ENCODE measurements at regions not wholly inside any gene's neighbourhood (a gene's known extent, or its start where the extent isn't known, plus 50 kb on each side); places are given as distances from the start of the nearest gene placed in this dataset.

GRCh38 chr3:193831495-193832455 is 238.8 kb downstream of the OPA1 start:
- no peaks in the 10 kb centered on the region for H3K36me3 Mint-ChIP-seq
- peak overlapping the region; percentile 96 for H3K27ac Mint-ChIP-seq
- H3K4me3 Mint-ChIP-seq, result no peak overlapping the region

DNA sequence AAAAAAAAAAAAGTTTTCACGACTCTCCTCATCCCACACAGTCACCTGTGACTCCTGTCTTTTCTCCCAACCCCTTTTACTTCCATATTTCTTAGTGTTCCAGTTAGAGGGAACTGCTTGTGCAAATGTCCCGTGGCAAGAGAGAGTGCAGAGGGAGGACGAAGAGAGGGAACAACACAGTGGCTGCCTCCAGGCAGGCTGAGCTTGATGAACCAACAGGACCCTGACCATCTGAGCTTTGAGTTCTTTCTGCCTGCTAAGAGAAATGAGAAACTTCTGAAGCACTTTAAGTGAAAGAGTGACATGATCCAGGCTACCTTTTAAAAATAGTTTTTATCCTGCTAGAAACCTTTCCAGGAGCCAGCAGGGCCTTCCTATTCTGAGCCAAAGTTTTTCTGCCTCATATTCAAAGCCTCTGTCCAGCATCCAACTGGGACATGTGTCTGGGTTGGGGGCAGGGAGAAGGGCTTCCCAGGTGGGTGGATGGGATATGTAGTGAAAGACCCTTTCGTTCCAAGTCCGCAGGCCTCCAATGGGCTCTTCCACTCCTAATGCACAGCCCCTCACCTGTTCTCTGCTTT is 239.9 kb downstream of the OPA1 start:
- H3K9me3 Mint-ChIP-seq, result no peaks in the 10 kb centered on the region
- H3K27me3 Mint-ChIP-seq (ENCODE audit: low read depth), result no peaks in the 10 kb centered on the region
- no peak for DNase-seq (ENCODE audit: low spot score in 2 of 2, unreplicated experiment in 2 of 2)
- H3K27ac Mint-ChIP-seq, result no peak overlapping the region
- H3K36me3 Mint-ChIP-seq, result no peaks in the 10 kb centered on the region
- no peak overlapping the region for H3K4me3 Mint-ChIP-seq
- TF ChIP-seq, protein P1, sequence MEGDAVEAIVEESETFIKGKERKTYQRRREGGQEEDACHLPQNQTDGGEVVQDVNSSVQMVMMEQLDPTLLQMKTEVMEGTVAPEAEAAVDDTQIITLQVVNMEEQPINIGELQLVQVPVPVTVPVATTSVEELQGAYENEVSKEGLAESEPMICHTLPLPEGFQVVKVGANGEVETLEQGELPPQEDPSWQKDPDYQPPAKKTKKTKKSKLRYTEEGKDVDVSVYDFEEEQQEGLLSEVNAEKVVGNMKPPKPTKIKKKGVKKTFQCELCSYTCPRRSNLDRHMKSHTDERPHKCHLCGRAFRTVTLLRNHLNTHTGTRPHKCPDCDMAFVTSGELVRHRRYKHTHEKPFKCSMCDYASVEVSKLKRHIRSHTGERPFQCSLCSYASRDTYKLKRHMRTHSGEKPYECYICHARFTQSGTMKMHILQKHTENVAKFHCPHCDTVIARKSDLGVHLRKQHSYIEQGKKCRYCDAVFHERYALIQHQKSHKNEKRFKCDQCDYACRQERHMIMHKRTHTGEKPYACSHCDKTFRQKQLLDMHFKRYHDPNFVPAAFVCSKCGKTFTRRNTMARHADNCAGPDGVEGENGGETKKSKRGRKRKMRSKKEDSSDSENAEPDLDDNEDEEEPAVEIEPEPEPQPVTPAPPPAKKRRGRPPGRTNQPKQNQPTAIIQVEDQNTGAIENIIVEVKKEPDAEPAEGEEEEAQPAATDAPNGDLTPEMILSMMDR (IDR thresholded peaks at IDR 0.05; ENCODE audit: unreplicated experiment), result no peak
- peaks cover 47% of the 10 kb centered on the region for H3K4me1 Mint-ChIP-seq

More at GRCh38 chr3:193831495-193832455, 238.8 kb downstream of the OPA1 start:
- no peak for DNase-seq (ENCODE audit: low spot score in 2 of 2, unreplicated experiment in 2 of 2)
- Mint-ChIP-seq H3K9me3 (no peaks in the 10 kb centered on the region), H3K27me3 (ENCODE audit: low read depth) (no peaks in the 10 kb centered on the region), H3K4me1 (peaks cover 57% of the 10 kb centered on the region)
- TF ChIP-seq, protein P1 (IDR thresholded peaks at IDR 0.05; ENCODE audit: unreplicated experiment), result no peak

GRCh38 chr3:193833592-193833991 is 240.6 kb downstream of the OPA1 start:
- Mint-ChIP-seq H3K36me3 (no peaks in the 10 kb centered on the region), H3K4me1 (peaks cover 41% of the 10 kb centered on the region), H3K4me3 (no peak overlapping the region), H3K9me3 (no peaks in the 10 kb centered on the region), H3K27me3 (ENCODE audit: low read depth) (no peaks in the 10 kb centered on the region), H3K27ac (no peak overlapping the region)
- TF ChIP-seq, protein P1 (IDR thresholded peaks at IDR 0.05; ENCODE audit: unreplicated experiment), result no peak
- no peak for DNase-seq (ENCODE audit: low spot score in 2 of 2, unreplicated experiment in 2 of 2)

- no peak overlapping the region for H3K4me3 Mint-ChIP-seq
- DNase-seq (ENCODE audit: low spot score in 2 of 2, unreplicated experiment in 2 of 2), result no peak
These were observed 242.4 kb downstream of the OPA1 start for GRCh38 chr3:193835414-193835813.

DNA sequence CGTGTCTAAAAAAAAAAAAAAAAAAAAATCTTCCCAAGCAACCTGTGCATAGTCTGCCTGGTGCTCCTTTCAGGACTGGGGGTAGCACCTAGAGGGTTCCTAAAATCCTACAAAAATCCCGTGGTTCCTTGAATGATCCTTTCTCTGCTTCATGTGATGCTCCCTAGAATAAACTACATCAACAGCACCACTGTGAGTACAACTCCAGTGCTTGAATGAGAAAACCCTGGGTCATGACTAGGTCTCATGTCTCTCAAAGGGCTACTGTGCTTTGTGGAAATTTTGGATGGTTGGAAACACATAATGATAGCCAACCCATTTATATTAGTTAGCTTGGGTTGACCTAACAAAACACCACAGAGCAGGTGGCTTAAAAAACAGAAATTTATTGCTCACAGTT is 243.5 kb downstream of the OPA1 start:
- TF ChIP-seq, protein P1 (IDR thresholded peaks at IDR 0.05; ENCODE audit: unreplicated experiment), result no peak
- Mint-ChIP-seq H3K4me1 (peaks cover 13% of the 10 kb centered on the region), H3K27me3 (ENCODE audit: low read depth) (no peaks in the 10 kb centered on the region), H3K9me3 (no peaks in the 10 kb centered on the region), H3K4me3 (no peak overlapping the region), H3K27ac (no peak overlapping the region), H3K36me3 (no peaks in the 10 kb centered on the region)
- no peak for DNase-seq (ENCODE audit: low spot score in 2 of 2, unreplicated experiment in 2 of 2)

More at GRCh38 chr3:193835414-193835813, 242.4 kb downstream of the OPA1 start:
- Mint-ChIP-seq H3K27ac (no peak overlapping the region), H3K9me3 (no peaks in the 10 kb centered on the region), H3K4me1 (peaks cover 24% of the 10 kb centered on the region), H3K27me3 (ENCODE audit: low read depth) (no peaks in the 10 kb centered on the region), H3K36me3 (no peaks in the 10 kb centered on the region)
- TF ChIP-seq, protein P1 (IDR thresholded peaks at IDR 0.05; ENCODE audit: unreplicated experiment), result no peak
